DMS 273 (cell line): ENCODE measurements at regions not wholly inside any gene's neighbourhood (a gene's known extent, or its start where the extent isn't known, plus 50 kb on each side); places are given as distances from the start of the nearest gene placed in this dataset.
A peak's percentile ranks its signal among the peaks of the same experiment; 100 is the strongest.

ENCODE experiments used
- DNase-seq: peaks from one replicate; lab custom pipeline; 2025; ENCODE audit not compliant: unreplicated experiment; lab: John Stamatoyannopoulos, UW

GRCh38 chr12:82047446-82047845 is 288.3 kb upstream of the PPFIA2 start:
- peak; percentile 58 for DNase-seq

- DNase-seq = no peak
Observed at GRCh38 chr12:82040987-82041743, 282.0 kb upstream of the PPFIA2 start.

DNA sequence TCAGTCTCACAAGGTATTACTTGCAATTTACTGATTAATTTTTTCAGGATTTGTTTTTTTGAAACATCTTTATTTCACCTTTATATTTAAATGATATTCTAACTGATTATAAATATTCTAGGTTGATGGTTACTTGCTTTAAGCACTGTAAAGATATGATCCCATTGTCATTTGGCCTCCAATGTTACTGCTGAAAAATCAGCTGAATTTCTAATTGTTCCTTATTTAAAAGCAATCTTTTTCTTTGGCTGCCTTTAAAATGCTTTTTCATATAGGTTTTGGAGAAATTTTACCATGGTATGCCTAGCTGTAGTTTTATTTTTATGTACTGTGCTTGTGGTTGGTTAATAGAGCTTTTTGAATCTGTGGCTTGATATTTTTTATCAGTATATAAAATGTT is 275.6 kb upstream of the PPFIA2 start:
- peak; percentile 1 for DNase-seq

DNA sequence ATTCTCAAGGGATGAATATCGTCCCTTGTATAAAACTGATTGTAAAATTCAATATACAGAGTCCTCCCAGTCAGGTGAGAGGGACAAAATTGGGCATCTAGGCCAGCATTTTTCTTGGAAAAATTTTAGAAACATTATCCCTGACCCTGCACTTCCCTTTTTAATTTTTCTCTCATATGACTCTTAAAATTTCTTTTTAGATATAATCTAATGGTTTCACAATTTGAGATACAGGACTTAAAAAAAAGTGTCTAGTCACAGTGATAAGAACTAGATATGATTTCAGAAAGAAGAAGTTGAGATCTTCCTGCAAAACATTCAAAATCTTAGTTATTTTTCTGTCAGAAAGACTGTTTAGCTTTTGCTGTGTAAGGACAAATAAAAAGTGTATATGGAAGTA is 270.8 kb upstream of the PPFIA2 start:
- no peak for DNase-seq

GRCh38 chr12:82028772-82029171 is 269.6 kb upstream of the PPFIA2 start:
- no peak for DNase-seq

DNA sequence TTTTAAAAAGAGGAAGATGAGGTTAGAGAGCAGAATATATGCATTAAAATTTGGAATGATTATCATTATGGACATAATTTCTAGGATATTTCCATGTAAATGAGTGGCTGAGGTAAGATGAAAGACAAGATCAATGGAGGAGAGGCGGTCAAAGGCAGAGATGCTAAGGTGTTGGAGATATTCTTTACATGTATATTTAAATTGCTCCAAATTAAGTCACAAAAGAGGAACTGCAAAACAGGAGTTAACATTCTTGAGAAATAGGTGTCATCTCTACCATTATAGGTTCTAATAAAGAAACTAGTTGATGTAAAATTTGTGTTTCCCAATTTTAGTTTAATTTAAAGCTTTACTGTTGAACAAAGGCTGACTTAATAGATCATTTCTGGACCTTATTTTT is 268.5 kb upstream of the PPFIA2 start:
- no peak for DNase-seq

DNA sequence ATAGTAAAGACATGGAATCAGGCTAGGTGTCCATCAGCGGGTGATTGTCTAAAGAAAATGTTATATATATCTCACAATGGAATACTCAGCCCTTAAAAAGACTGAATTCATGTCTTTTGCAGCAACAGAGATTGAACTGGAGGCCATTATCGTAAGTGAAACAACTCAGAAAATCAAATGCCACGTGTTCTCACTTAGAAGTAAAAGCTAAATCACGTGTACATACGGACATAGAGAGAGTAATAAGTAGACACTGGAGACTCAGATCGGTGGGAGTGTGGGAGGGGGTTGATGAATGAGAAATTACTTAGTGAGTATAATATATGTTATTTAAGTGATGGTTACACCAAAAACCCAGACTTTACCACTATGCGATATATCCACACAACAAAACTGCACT is 266.3 kb upstream of the PPFIA2 start:
- no peak for DNase-seq

DNA sequence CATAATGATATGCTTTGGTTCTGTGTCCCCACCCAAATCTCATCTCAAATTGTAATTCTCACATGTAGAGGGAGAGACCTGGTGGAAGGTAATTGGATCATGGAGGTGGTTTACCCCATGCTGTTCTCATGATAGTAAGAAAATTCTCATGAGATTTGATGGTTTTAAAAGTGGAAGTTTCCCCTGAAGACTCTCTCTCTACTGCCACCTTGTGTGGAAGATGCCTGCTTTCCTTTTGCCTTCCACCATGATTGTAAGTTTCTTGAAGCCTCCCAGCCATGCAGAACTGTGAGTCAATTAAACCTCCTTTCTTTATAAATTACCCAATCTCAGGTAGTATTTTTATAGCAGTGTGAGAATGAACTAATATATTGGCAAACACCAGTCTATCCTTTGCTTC is 260.4 kb upstream of the PPFIA2 start:
- DNase-seq = peak; percentile 6

GRCh38 chr12:82015623-82016347 is 256.6 kb upstream of the PPFIA2 start:
- DNase-seq = no peak

DNA sequence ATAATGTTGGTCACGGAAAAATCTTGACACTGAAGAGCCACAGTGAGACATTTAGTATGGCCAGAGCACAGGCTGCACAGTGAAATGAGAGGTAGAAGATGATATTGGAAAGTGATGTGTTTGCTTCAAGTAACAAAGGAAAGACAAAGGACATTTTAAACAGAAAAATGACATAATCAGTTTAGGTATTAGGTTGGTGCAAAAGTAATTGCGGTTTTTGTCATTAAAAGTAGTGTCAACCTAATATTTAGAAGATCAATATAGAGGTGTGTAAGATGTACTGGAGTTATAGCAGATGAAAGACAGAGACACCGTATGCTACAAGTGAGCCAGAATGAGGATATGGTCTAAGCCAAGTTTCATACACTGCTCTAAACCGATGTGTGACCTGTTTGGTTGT is 253.0 kb upstream of the PPFIA2 start:
- DNase-seq = no peak

DNA sequence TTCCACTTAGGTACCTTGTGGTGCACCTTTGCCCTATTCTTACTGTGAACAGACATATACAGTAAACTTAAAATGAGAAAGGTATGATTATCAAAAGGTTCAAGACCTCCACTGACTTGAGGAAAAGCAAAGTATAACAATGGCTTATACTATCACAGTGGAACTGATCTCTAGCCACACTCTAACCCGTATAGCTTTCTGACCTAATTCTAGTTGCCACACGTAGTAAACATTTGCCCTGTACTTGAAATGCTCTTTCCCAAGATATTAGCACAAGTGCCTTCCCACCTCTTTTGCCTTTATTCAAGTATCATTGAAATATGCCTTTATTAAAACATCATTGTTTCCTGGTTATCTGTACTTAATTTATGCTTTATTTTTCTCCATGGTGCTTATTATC is 250.4 kb upstream of the PPFIA2 start:
- DNase-seq = no peak

DNA sequence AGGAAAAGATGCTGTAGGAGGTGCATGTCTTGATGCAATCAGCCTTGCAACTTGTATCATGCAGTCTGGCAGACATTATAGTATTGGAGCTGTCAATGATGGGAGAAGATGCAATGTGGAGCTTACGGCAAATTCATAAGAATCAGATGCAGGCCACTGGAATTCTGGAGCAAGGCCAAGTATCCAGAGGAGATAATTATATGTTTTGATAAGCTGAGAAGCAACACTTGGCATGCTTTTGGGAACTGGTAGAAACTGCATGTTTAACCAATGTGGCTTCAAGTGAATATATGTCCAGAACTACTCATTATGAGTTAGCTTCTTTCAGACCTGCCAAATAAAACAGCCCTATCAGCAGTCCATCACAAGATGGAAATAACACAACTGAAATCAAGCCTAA is 249.1 kb upstream of the PPFIA2 start:
- DNase-seq = peak; percentile 19

- peak; percentile 8 for DNase-seq
Observed at GRCh38 chr12:81998761-81999378, 239.7 kb upstream of the PPFIA2 start.

- DNase-seq = peak; percentile 22
Observed at GRCh38 chr12:81992461-81992860, 233.3 kb upstream of the PPFIA2 start.

GRCh38 chr12:81991868-81992267 is 232.7 kb upstream of the PPFIA2 start:
- DNase-seq = no peak

DNA sequence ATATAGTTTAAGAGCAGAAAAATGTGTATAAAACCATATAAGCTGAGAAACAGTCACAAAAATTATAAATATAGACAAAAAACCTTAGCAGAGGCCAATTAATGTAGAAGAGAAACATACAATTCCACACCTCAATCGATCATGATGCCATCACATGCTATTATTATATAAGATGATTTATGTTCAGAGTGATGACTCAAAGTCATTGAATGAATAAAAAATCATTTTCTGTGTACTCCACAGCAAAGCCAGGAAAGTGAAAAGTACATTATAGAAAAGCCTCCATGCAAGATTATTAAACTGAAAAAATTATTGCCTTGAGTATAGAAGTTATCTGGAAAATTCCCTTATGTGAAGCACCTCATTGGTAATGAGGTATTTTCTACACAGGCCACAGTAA is 229.2 kb upstream of the PPFIA2 start:
- DNase-seq = no peak

- peak; percentile 8 for DNase-seq
Observed at GRCh38 chr12:81987371-81987770, 228.2 kb upstream of the PPFIA2 start.

- DNase-seq = no peak
Observed at GRCh38 chr12:81976661-81977060, 217.5 kb upstream of the PPFIA2 start.

DNA sequence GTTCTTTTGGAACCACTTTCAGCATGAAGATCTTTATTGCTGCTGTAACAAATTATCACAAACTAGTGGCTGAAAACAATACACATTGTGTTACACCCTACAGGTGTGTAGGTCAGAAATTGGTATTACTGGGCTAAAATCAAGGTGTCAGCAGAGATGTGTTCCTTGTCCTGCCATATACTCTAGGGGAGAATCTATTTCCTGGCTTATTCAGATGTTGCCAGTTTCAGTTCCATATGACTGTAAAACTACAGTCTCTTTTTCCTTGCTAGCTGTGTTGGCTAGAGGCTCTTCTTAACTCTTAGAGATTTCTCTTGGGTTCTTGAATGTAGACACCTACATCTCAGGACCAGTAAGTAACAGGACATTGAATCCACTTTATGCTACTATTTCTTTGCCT is 215.6 kb upstream of the PPFIA2 start:
- DNase-seq = no peak

GRCh38 chr12:81968421-81968820 is 209.3 kb upstream of the PPFIA2 start:
- no peak for DNase-seq

DNA sequence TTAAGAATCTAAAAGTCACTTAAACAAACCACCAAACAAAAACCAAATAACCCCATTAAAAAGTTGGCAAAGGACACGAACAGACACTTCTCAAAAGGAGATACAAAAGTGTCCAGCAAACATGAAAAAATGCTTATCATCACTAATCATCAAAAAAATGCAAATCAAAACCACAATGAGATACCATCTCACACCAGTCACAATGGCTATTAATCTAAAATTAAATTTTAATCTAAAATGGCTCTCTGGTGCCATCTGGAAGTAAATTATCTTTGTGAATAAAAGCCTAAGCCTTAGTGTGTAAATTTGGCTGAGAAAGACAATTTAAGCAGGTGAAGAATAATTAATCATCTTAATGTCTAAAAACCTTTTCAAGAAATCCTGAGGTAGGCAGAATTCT is 204.5 kb upstream of the PPFIA2 start:
- no peak for DNase-seq

GRCh38 chr12:81963026-81963425 is 203.9 kb upstream of the PPFIA2 start:
- no peak for DNase-seq
